B cell (primary cell): ENCODE measurements at regions not wholly inside any gene's neighbourhood (a gene's known extent, or its start where the extent isn't known, plus 50 kb on each side); places are given as distances from the start of the nearest gene placed in this dataset.

ENCODE experiments used
- EZH2 ChIP-seq: IDR thresholded peaks from 2 replicates; pipeline ENCODE4 v1.6.1; 2012; ENCODE audit warnings: borderline replicate concordance, low read depth, mild to moderate bottlenecking, moderate library complexity, low read length; ENCODE audit not compliant: insufficient read depth, poor library complexity, severe bottlenecking
- TF ChIP-seq, protein P1 (sequence below): fragments of 200-600 bp; IDR thresholded peaks from one replicate; pipeline ENCODE4 v1.8.0; 2022; ENCODE audit warnings: antibody characterized with exemption, mild to moderate bottlenecking

GRCh38 chr7:55279080-55279845, 85.9 kb upstream of the LANCL2 start:
- TF ChIP-seq, protein P1, sequence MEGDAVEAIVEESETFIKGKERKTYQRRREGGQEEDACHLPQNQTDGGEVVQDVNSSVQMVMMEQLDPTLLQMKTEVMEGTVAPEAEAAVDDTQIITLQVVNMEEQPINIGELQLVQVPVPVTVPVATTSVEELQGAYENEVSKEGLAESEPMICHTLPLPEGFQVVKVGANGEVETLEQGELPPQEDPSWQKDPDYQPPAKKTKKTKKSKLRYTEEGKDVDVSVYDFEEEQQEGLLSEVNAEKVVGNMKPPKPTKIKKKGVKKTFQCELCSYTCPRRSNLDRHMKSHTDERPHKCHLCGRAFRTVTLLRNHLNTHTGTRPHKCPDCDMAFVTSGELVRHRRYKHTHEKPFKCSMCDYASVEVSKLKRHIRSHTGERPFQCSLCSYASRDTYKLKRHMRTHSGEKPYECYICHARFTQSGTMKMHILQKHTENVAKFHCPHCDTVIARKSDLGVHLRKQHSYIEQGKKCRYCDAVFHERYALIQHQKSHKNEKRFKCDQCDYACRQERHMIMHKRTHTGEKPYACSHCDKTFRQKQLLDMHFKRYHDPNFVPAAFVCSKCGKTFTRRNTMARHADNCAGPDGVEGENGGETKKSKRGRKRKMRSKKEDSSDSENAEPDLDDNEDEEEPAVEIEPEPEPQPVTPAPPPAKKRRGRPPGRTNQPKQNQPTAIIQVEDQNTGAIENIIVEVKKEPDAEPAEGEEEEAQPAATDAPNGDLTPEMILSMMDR = no peak
- TF ChIP-seq EZH2 = no peak
